NCI-H2227 treated with DMSO at 0.1 percent for 48 hours (cell line): ENCODE measurements at regions not wholly inside any gene's neighbourhood (a gene's known extent, or its start where the extent isn't known, plus 50 kb on each side); places are given as distances from the start of the nearest gene placed in this dataset.

Experiments
- DNase-seq: peaks from one replicate; lab custom pipeline; 2025; lab: John Stamatoyannopoulos, UW

DNA sequence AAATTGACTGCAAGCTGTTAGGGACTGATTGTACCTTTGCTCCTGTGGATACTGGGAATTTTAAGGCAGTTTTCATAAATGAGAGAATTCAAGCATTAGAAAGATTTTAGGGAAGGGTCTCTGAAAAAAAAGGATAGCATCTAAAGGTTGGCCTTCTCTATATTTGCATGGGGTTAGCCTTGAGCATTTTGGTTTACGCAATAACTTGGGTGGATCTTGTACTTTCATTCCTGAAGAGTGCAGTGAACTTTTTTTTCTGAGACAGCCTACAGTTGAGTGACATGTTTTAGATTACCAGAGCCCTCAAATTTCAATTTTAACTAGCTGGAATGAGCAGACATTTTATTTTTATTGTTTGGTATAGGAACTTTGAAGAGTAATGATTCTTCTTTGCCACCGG is 91.6 kb upstream of the NR3C1 start:
- DNase-seq = no peak

DNA sequence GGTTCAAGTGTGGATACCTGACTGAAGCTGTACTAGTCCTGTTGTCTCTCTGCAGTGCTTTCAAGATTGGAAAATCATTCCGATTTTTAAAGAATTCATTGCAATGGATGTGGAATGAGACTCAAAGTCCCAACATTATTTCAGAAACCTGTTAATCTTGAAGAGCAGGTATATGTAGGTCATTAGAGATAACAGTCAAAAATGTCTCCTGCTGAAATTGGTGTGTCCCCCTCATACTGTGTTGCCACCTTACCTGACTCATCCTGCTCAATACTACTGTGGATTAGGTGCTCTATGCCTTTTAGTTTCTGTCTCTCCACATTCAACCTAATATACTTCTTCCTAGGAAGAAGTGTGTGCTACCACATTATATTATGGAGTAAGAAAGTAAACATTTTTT is 91.1 kb upstream of the NR3C1 start:
- no peak for DNase-seq

- DNase-seq = no peak
These were observed 90.7 kb upstream of the NR3C1 start for GRCh38 chr5:143494162-143494561.

- DNase-seq = no peak
These were observed 89.3 kb upstream of the NR3C1 start for GRCh38 chr5:143492783-143493182.

GRCh38 chr5:143491646-143492045 is 88.2 kb upstream of the NR3C1 start:
- DNase-seq = no peak

GRCh38 chr5:143488381-143488780 is 84.9 kb upstream of the NR3C1 start:
- no peak for DNase-seq

DNA sequence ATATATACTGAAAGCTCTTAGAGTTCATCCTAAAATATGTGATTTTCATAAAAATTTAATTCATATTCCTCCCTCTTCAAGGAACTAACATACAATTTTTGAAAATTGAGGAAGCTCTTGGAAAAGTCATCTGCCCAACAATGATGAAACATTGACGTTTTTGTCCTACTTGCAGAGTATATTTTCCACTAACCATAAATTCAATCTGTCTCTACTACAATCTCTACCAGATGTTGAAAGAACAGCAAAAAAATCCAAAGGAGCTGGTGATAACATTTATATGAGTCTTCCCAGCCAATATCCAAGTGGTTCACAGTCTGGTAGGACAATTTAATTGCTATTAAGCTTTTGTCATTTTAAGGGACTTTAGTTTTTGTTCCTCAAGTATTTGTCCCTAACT is 81.1 kb upstream of the NR3C1 start:
- DNase-seq = no peak

- DNase-seq = no peak
These were observed 78.4 kb upstream of the NR3C1 start for GRCh38 chr5:143481697-143482531.

DNA sequence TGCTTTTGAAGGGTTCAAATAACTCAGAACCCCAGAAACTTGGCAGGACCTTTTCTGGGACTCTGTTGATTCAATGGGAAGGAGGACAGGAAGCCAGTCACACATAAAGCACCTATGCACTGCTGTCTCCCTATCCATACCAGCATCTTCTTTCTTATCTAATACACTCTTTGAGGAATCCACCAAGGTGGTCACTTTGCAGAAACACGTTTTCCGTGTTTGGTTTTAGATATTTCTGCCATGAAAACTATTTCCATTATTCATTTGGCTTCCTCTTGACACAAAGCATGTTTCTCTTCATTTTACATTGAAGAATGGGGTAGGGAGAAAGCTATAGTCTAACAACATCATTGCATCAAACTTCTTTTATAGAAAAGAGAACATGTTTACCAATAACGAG is 76.5 kb upstream of the NR3C1 start:
- DNase-seq = no peak

- DNase-seq = no peak
These were observed 75.9 kb upstream of the NR3C1 start for GRCh38 chr5:143479394-143479793.

DNA sequence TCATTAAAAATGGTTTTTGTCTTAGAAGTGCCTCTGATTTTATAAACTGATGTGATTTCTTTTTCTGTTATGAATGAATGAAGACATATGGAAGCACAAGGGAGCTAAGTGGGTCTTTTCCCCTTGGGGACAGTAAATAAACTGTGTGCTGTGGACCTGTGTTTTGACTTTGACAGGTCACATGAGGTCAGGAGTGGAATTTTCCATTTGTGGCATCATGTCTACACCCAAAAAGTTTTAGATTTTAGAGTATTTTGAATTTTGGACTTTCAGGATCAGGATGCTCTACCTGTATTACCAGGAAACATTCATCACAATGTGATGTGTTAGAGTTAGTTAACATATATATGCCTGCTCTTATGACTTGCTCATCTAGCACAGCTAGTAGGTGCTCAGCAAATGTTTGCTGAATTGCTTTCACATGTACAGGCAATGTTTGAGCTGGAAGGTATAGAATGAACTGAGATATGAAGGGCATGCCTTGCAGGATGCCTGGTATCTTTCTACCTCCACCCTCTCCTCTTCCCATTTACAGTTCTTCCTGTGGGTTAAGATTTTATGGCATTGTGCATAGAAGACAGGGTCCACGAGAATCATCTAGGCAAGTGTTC is 73.2 kb upstream of the NR3C1 start:
- no peak for DNase-seq

DNA sequence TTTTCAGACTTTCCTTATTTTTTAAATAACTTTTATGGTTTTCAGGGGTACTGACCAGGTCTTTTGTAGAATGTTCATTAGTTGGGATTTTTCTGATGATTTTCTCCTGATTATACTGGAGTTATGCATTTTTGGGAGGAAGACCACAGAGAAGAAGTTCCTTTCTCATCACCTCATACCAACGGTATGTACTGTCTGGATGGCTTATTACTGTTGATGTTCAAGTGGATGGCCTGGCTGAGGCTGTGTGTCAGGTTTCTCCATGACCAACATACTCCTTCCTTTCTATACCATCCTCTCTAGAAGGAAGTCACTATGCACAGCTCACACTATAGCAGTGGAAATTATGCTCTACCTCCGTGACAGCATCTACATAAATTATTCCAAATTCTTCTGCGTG is 71.1 kb upstream of the NR3C1 start:
- no peak for DNase-seq

GRCh38 chr5:143473481-143473880 is 70.0 kb upstream of the NR3C1 start:
- DNase-seq = no peak

GRCh38 chr5:143472576-143472975 is 69.1 kb upstream of the NR3C1 start:
- no peak for DNase-seq

GRCh38 chr5:143471666-143472464 is 68.4 kb upstream of the NR3C1 start:
- DNase-seq = no peak

DNA sequence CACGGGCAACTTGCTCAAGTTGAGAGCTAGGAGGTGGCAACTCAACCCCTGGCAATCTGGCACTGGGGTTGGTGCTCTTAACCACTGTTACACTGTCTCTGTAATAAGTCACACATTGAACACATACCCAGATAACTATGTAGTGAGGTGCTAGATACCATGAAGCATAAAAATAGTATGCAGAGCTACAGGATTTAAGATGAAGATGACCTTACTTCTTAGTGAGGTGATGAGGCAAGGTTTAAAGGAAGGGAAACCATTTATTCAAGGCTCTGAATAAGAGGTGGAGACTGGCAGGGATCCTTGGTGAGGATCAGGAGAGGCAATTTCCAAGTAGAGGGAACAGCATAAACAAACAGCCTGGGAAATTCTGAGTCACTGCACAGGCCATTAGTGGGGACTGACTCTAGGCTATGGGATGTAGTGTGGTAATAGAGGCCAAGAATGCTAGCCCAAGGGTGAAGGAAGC is 67.6 kb upstream of the NR3C1 start:
- DNase-seq = no peak

DNA sequence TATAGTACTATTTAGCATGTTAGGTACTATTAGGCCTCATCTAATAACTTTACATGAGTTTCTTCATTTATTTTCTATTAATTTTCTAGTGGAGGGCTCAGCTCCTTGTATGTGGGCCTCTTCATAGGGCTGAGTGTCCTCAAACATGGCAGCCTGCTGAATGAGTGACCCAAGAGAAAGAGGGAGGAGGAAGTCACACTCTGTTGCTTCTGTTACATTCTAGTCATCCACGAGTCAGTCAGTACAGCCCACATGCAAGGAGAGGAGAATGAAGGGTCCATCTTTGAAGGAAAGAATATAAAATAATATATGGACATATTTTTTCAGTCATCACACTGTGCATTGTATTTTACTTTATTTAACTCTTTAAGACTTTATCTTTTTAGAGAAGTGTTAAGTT is 66.6 kb upstream of the NR3C1 start:
- DNase-seq = no peak

- DNase-seq = no peak
These were observed 65.6 kb upstream of the NR3C1 start for GRCh38 chr5:143469125-143469524.

DNA sequence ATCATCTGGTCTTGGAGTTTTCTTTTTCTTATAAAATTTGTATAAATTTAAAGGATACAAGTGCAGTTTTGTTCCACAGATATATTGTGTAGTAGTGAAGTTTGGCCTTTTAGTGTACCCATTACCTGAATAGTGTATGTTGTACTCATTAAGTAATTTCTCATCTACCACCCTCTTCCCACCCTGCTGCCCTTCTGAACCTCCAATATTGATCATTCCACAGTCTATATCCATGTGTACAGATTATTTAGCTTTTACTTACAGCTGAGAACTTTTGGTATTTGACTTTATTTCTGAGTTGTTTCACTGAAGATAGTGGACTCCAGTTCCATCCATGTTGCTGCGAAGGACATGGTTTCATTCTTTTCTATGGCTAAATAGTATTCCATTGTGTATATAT is 63.1 kb upstream of the NR3C1 start:
- no peak for DNase-seq

DNA sequence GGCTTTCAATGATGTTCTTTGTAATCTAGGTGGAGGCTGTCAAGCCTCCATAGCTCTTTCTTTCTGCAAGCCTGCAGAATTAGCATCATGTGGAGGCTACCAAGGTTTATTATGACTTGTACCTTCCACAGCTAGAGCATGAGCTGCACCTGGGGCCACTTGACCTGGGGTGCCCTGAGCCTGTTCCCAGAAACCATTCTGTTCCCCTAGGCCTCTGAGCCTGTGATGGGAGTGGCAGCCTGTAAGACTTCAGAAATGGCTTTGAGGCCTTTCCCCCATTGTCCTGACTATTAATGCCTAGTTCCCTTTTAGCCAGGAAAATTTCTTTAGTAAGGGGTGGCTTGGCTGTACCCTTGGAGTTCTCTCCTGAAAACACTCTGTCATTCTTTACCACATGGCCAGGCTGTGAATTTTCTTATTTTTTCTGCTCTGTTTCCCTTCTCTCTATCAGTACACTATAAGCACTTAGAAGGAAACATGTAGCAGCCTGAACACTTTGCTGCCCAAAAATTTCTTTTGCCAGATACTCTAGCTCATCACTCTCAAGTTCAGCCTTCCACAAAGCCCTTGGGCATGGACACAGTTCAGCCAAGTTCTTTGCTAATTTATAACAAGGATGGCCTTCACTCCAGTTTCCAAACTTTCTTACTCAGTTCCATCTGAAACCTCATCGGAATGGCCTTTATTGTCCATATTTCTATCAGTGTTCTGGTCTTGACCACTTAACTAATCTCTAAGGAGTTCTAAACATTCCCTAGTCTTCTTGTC is 61.4 kb upstream of the NR3C1 start:
- no peak for DNase-seq

DNA sequence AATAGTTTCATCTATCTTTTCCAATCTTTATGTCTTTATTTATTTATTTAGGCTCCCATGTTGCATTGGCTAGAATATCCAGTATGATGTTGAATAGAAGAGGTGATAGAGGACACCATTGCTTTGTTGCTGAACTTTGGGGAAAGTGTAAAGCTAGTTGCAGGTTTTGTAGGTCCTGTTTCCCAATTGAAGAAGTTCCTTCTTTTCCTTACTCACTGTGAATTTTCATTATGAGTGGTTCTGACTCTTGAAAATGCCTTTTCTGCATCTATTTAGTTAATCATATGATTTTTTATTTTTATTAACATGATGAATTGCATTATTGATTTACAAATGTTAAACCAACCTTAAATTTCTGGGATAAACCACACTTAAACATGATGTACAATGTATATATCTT is 58.9 kb upstream of the NR3C1 start:
- DNase-seq = no peak

GRCh38 chr5:143459433-143459832 is 55.9 kb upstream of the NR3C1 start:
- DNase-seq = no peak
